CD14-positive monocyte (primary cell): ENCODE measurements at regions not wholly inside any gene's neighbourhood (a gene's known extent, or its start where the extent isn't known, plus 50 kb on each side); places are given as distances from the start of the nearest gene placed in this dataset.

Source experiments
- DNase-seq, 3 donors: peaks; one replicate each; pipeline ENCODE4 v3.0.0-alpha.2; 2011 to 2022
- H2AFZ ChIP-seq: 2 replicates; pipeline ENCODE4 v1.6.0; 2012; ENCODE audit warnings: mild to moderate bottlenecking, low read depth, low read length, inconsistent platforms; ENCODE audit not compliant: insufficient read depth, poor library complexity, severe bottlenecking
- H3K27ac ChIP-seq, 2 donors: 1 replicate in 1 of 2; 2 replicates in 1 of 2; pipeline ENCODE4 v1.5.1; 2012 to 2013; ENCODE audit warnings: low read length in 2 of 2, control low read depth in 1 of 2, inconsistent platforms in 1 of 2, low read depth in 1 of 2, mild to moderate bottlenecking in 1 of 2
- H3K27me3 ChIP-seq, 2 donors: one replicate each; pipeline versions ENCODE4 v1.6.0 to v1.6.1; 2011 to 2013; ENCODE audit warnings: low read length in 2 of 2; ENCODE audit not compliant: control insufficient read depth in 2 of 2, insufficient read depth in 2 of 2
- H3K36me3 ChIP-seq, 2 donors: replicated peaks in 1 of 2; 1 replicate in 1 of 2; 2 replicates in 1 of 2; pipeline versions ENCODE4 v1.5.1 to v1.6.1; 2012 to 2013; ENCODE audit warnings: low read length in 2 of 2, control low read depth in 1 of 2, inconsistent platforms in 1 of 2, mild to moderate bottlenecking in 1 of 2; ENCODE audit not compliant: insufficient read depth in 2 of 2, control insufficient read depth in 1 of 2
- H3K4me1 ChIP-seq, 2 donors: 1 replicate in 1 of 2; 2 replicates in 1 of 2; pipeline versions ENCODE4 v1.5.1 to v1.6.1; 2012 to 2013; ENCODE audit warnings: low read length in 2 of 2, control low read depth in 1 of 2, inconsistent platforms in 1 of 2, mild to moderate bottlenecking in 1 of 2, moderate library complexity in 1 of 2; ENCODE audit not compliant: insufficient read depth in 2 of 2, control insufficient read depth in 1 of 2
- H3K4me2 ChIP-seq: replicated peaks from 2 replicates; pipeline ENCODE3; 2012; ENCODE audit warnings: low read length, moderate library complexity, mild to moderate bottlenecking; ENCODE audit not compliant: poor library complexity, severe bottlenecking; ENCODE audit errors: extremely low read depth
- H3K4me3 ChIP-seq, 3 experiments: fragments of 200-600 bp in 1 of 3; sonication (generic) in 1 of 3; replicated peaks in 1 of 3; 1 replicate in 2 of 3; 2 replicates in 1 of 3; pipeline ENCODE4 v1.5.1; 2011 to 2013; ENCODE audit warnings: low read length in 3 of 3, mild to moderate bottlenecking in 3 of 3, control low read depth in 2 of 3, low read depth in 2 of 3, inconsistent platforms in 1 of 3, moderate library complexity in 1 of 3
- H3K79me2 ChIP-seq: 2 replicates; pipeline ENCODE4 v1.6.0; 2012; ENCODE audit warnings: mild to moderate bottlenecking, control low read depth, inconsistent platforms, low read length, moderate library complexity; ENCODE audit not compliant: insufficient read depth
- H3K9ac ChIP-seq: 2 replicates; pipeline ENCODE4 v1.6.0; 2017; ENCODE audit warnings: low read length, mild to moderate bottlenecking; ENCODE audit not compliant: insufficient read depth, poor library complexity, severe bottlenecking
- H3K9me3 ChIP-seq, 2 donors: replicated peaks in 1 of 2; 1 replicate in 1 of 2; 2 replicates in 1 of 2; pipeline versions ENCODE4 v1.5.1 to v1.6.1; 2012 to 2013; ENCODE audit warnings: low read length in 2 of 2, control low read depth in 1 of 2; ENCODE audit not compliant: control insufficient read depth in 1 of 2, insufficient read depth in 1 of 2
- H4K20me1 ChIP-seq: 2 replicates; pipeline ENCODE4 v1.6.0; 2012; ENCODE audit warnings: mild to moderate bottlenecking, low read length, control low read depth, moderate library complexity; ENCODE audit not compliant: insufficient read depth
- H3K27ac Mint-ChIP-seq, 7 donors: one replicate each; pipeline ENCODE4 v1.8.0; 2020; ENCODE audit warnings: mild to moderate bottlenecking in 7 of 7, mixed read lengths in 7 of 7, moderate library complexity in 6 of 7, inconsistent platforms in 2 of 7
- H3K27me3 Mint-ChIP-seq, 3 donors: one replicate each; pipeline ENCODE4 v1.8.0; 2021 to 2022; ENCODE audit warnings: low read depth in 3 of 3, mild to moderate bottlenecking in 3 of 3, mixed read lengths in 3 of 3, moderate library complexity in 3 of 3, inconsistent platforms in 1 of 3
- H3K36me3 Mint-ChIP-seq, 2 donors: one replicate each; pipeline ENCODE4 v1.8.0; 2020; ENCODE audit warnings: mixed read lengths in 2 of 2, inconsistent platforms in 1 of 2, mild to moderate bottlenecking in 1 of 2
- H3K4me1 Mint-ChIP-seq: one replicate; pipeline ENCODE4 v1.8.0; 2020; ENCODE audit warnings: mild to moderate bottlenecking, mixed read lengths
- H3K4me3 Mint-ChIP-seq, 2 donors: one replicate each; pipeline ENCODE4 v1.8.0; 2020; ENCODE audit warnings: mild to moderate bottlenecking in 2 of 2, mixed read lengths in 2 of 2, moderate library complexity in 1 of 2
- H3K9me3 Mint-ChIP-seq, 7 donors: one replicate each; pipeline ENCODE4 v1.8.0; 2020 to 2022; ENCODE audit warnings: mixed read lengths in 7 of 7, mild to moderate bottlenecking in 6 of 7, moderate library complexity in 6 of 7, inconsistent platforms in 2 of 7
- WGBS: methylation state at CpG from one replicate; pipeline ENCODE4 v1.1.5; 2013; ENCODE audit warnings: missing lambda C conversion rate; ENCODE audit not compliant: insufficient coverage; 5-methylcytosine and 5-hydroxymethylcytosine counted together
- intact Hi-C, 2 donors: fragments of 100-400 bp; cut with micrococcal nuclease; formaldehyde crosslinking; loops; one replicate each; pipeline versions ENCODE4 v1.15.0 to v1.15.1; 2023
- TF ChIP-seq, protein P1 (sequence below): fragments of 200-600 bp; IDR thresholded peaks from one replicate; pipeline ENCODE4 v1.8.0; 2022; ENCODE audit warnings: antibody characterized with exemption, mild to moderate bottlenecking

GRCh38 chr18:41783065-41783818 lies 171.8 kb upstream of the PIK3C3 start:
- no CpG with 5 or more reads among the region's 5 CpGs for WGBS
- intact Hi-C loops: no loop called here
- no peak overlapping the region for H2AFZ ChIP-seq

GRCh38 chr18:41771973-41772372 lies 183.1 kb upstream of the PIK3C3 start:
- no peaks in the 10 kb centered on the region for H3K36me3 ChIP-seq
- intact Hi-C loops: no loop called here
- Mint-ChIP-seq H3K36me3 (no peaks in the 10 kb centered on the region), H3K4me3 (no peak overlapping the region), H3K27ac (peak overlapping the region in 1 of 7 donors; percentile 58), H3K4me1 (no peaks in the 10 kb centered on the region), H3K9me3 (peaks cover 0 to 2% (median 0%) of the 10 kb centered on the region in 7 donors), H3K27me3 (peaks cover 0 to 3% (median 0%) of the 10 kb centered on the region in 3 donors)
- no CpG with 5 or more reads among the region's 1 CpG for WGBS
- H3K9ac ChIP-seq: no peak overlapping the region
- no peaks in the 10 kb centered on the region for H3K4me1 ChIP-seq
- no peak for DNase-seq
- H4K20me1 ChIP-seq: no peaks in the 10 kb centered on the region
- H2AFZ ChIP-seq: no peak overlapping the region
- TF ChIP-seq, protein P1, sequence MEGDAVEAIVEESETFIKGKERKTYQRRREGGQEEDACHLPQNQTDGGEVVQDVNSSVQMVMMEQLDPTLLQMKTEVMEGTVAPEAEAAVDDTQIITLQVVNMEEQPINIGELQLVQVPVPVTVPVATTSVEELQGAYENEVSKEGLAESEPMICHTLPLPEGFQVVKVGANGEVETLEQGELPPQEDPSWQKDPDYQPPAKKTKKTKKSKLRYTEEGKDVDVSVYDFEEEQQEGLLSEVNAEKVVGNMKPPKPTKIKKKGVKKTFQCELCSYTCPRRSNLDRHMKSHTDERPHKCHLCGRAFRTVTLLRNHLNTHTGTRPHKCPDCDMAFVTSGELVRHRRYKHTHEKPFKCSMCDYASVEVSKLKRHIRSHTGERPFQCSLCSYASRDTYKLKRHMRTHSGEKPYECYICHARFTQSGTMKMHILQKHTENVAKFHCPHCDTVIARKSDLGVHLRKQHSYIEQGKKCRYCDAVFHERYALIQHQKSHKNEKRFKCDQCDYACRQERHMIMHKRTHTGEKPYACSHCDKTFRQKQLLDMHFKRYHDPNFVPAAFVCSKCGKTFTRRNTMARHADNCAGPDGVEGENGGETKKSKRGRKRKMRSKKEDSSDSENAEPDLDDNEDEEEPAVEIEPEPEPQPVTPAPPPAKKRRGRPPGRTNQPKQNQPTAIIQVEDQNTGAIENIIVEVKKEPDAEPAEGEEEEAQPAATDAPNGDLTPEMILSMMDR: no peak
- no peaks in the 10 kb centered on the region for H3K9me3 ChIP-seq
- H3K4me3 ChIP-seq: no peak overlapping the region
- H3K27ac ChIP-seq: no peak overlapping the region
- H3K4me2 ChIP-seq: no peak overlapping the region
- no peaks in the 10 kb centered on the region for H3K79me2 ChIP-seq
- no peaks in the 10 kb centered on the region for H3K27me3 ChIP-seq

More at GRCh38 chr18:41783065-41783818, 171.8 kb upstream of the PIK3C3 start:
- Histone ChIP-seq H3K4me2 (no peak overlapping the region), H3K4me3 (no peak overlapping the region), H3K79me2 (no peaks in the 10 kb centered on the region), H3K27ac (no peak overlapping the region), H3K9me3 (no peaks in the 10 kb centered on the region), H3K9ac (no peak overlapping the region), H3K4me1 (no peaks in the 10 kb centered on the region), H3K27me3 (no peaks in the 10 kb centered on the region), H3K36me3 (no peaks in the 10 kb centered on the region), H4K20me1 (no peaks in the 10 kb centered on the region)
- Mint-ChIP-seq H3K27ac (no peak overlapping the region), H3K36me3 (no peaks in the 10 kb centered on the region), H3K9me3 (peaks cover 0 to 2% (median 0%) of the 10 kb centered on the region in 7 donors), H3K4me3 (no peak overlapping the region), H3K4me1 (no peaks in the 10 kb centered on the region), H3K27me3 (peaks cover 0 to 2% (median 0%) of the 10 kb centered on the region in 3 donors)
- TF ChIP-seq, protein P1: no peak
- no peak for DNase-seq
